K562 (cell line): ENCODE measurements at regions not wholly inside any gene's neighbourhood (a gene's known extent, or its start where the extent isn't known, plus 50 kb on each side); places are given as distances from the start of the nearest gene placed in this dataset.

Experiments used
- ATAC-seq: fragments of 200-7000 bp; cut with Tn5 transposase; 3 replicates; pipeline ENCODE4 v1.9.1; 2020; ENCODE audit warnings: moderate library complexity
- BruUV-seq: library from RNA; stranded (reverse); fragments of 400-500 nt; replicated peaks from 2 replicates; lab custom pipeline; 2021; lab: Mats Ljungman, UMichigan
- CTCF ChIA-PET: fragments of 300-600 bp; formaldehyde crosslinking; extraction: SDS; loops from one replicate; lab custom pipeline; 2021; ENCODE audit warnings: low intra/inter-chr PET ratio; lab: Yijun Ruan, JAX
- POLR2A ChIA-PET: fragments of 300-600, 350-650 bp; sonication (Branson Sonifier 250); formaldehyde crosslinking; extraction: SDS; loops from one replicate; lab custom pipeline; 2021; ENCODE audit warnings: antibody characterized with exemption, inconsistent platforms; lab: Yijun Ruan, JAX
- DNase-seq, 4 experiments: peaks; one replicate each; pipeline versions ENCODE4 v3.0.0 to v3.0.0-alpha.2; 2011 to 2018; ENCODE audit warnings: low spot score in 3 of 4, mixed read lengths in 3 of 4; ENCODE audit errors: extremely low read depth in 1 of 4
- FAIRE-seq: peaks from 2 replicates; lab custom pipeline; 2011; peaks lifted over from hg19 to GRCh38; lab: Jason Lieb, UNC
- H2AFZ ChIP-seq: 2 replicates; pipeline ENCODE4 v1.6.0; 2011; ENCODE audit warnings: low read depth, low read length, control low read depth, inconsistent platforms
- H3K27ac ChIP-seq: fragments of 200-600 bp; 3 replicates; pipeline ENCODE4 v1.8.0; 2011; ENCODE audit warnings: low read depth, mild to moderate bottlenecking, control low read depth, inconsistent platforms, low read length, moderate library complexity, mixed read lengths; ENCODE audit errors: extremely low read depth
- H3K27me3 ChIP-seq, 2 experiments: fragments of 300-600 bp in 1 of 2; 2 replicates in 1 of 2; 3 replicates in 1 of 2; pipeline versions ENCODE4 v1.6.0 to v1.8.0; 2011; ENCODE audit warnings: inconsistent platforms in 2 of 2, low read length in 2 of 2, mild to moderate bottlenecking in 1 of 2, mixed read lengths in 1 of 2, moderate library complexity in 1 of 2; ENCODE audit not compliant: control insufficient read depth in 2 of 2, insufficient read depth in 2 of 2
- H3K36me3 ChIP-seq: fragments of 300-600 bp; 3 replicates; pipeline ENCODE4 v1.8.0; 2011; ENCODE audit warnings: mild to moderate bottlenecking, low read length, inconsistent platforms; ENCODE audit not compliant: control insufficient read depth, insufficient read depth
- H3K4me1 ChIP-seq, 2 experiments: fragments of 200-600 bp in 1 of 2; replicated peaks in 1 of 2; 2 replicates in 1 of 2; 3 replicates in 1 of 2; pipeline versions ENCODE4 v1.5.1 to v1.8.0; 2011; ENCODE audit warnings: inconsistent platforms in 2 of 2, low read length in 2 of 2, mild to moderate bottlenecking in 1 of 2, mixed read lengths in 1 of 2, moderate library complexity in 1 of 2; ENCODE audit not compliant: control insufficient read depth in 2 of 2, insufficient read depth in 2 of 2
- H3K4me2 ChIP-seq: 2 replicates; pipeline ENCODE4 v1.6.1; 2011; ENCODE audit warnings: low read length, control low read depth, inconsistent platforms, mixed read lengths; ENCODE audit not compliant: insufficient read depth
- H3K4me3 ChIP-seq: fragments of 200-600 bp; sonication (generic), shearing (Covaris generic); 2 replicates; pipeline ENCODE4 v1.5.1; 2016; ENCODE audit warnings: control low read depth, inconsistent platforms
- H3K79me2 ChIP-seq: fragments of 200-600 bp; 3 replicates; pipeline ENCODE4 v1.8.0; 2011; ENCODE audit warnings: low read length, inconsistent platforms; ENCODE audit not compliant: control insufficient read depth, insufficient read depth
- H3K9ac ChIP-seq, 2 experiments: 2 replicates each; pipeline versions ENCODE4 v1.6.0 to v1.6.1; 2011; ENCODE audit warnings: low read depth in 2 of 2, low read length in 2 of 2, control low read depth in 1 of 2, inconsistent platforms in 1 of 2, mild to moderate bottlenecking in 1 of 2, mixed read lengths in 1 of 2; ENCODE audit not compliant: insufficient read depth in 1 of 2
- H3K9me1 ChIP-seq: one replicate; pipeline ENCODE4 v1.6.0; 2011; ENCODE audit warnings: inconsistent platforms, mild to moderate bottlenecking, low read length, moderate library complexity; ENCODE audit not compliant: control insufficient read depth, insufficient read depth
- H3K9me3 ChIP-seq: replicated peaks from 2 replicates; pipeline ENCODE4 v1.5.1; 2011; ENCODE audit warnings: low read depth, low read length, inconsistent platforms; ENCODE audit not compliant: control insufficient read depth, insufficient read depth
- H4K20me1 ChIP-seq: replicated peaks from 2 replicates; pipeline ENCODE4 v1.6.1; 2011; ENCODE audit warnings: low read length, inconsistent platforms, mixed read lengths; ENCODE audit not compliant: control insufficient read depth, insufficient read depth
- ARID1B ChIP-seq: fragments of 450-650 bp; IDR thresholded peaks from 2 replicates; pipeline ENCODE4 v1.6.1; 2016; ENCODE audit warnings: antibody characterized with exemption, mild to moderate bottlenecking, inconsistent platforms
- DLX4 ChIP-seq: fragments of 250-450 bp; sonication (Bioruptor Pico); IDR thresholded peaks from 2 replicates; pipeline ENCODE4 v1.6.1; 2021; ENCODE audit warnings: mild to moderate bottlenecking
- FIP1L1 ChIP-seq: fragments of 200-400 bp; formaldehyde crosslinking; IDR thresholded peaks from 2 replicates; pipeline ENCODE4 v1.6.1; 2018; ENCODE audit warnings: mild to moderate bottlenecking, low read depth, low read length; ENCODE audit not compliant: poor library complexity, severe bottlenecking
- HMBOX1 ChIP-seq: sonication (generic); IDR thresholded peaks from 2 replicates; pipeline ENCODE4 v1.6.1; 2016
- HSF4 ChIP-seq: fragments of 250-450 bp; sonication (Bioruptor Pico); IDR thresholded peaks from 2 replicates; pipeline ENCODE4 v2.1.2; 2022; ENCODE audit warnings: mild to moderate bottlenecking, moderate library complexity, borderline replicate concordance
- KLF10 ChIP-seq: fragments of 250-450 bp; sonication (Bioruptor Pico); IDR thresholded peaks from 2 replicates; pipeline ENCODE4 v1.6.1; 2021; ENCODE audit warnings: matching md5 sums
- MYNN ChIP-seq, 2 experiments: sonication (generic); formaldehyde crosslinking in 1 of 2; IDR thresholded peaks; 2 replicates each; pipeline versions ENCODE4 v1.5.0 to v1.6.1; 2016 to 2020; ENCODE audit warnings: antibody characterized with exemption in 1 of 2, missing genetic modification reagents in 1 of 2
- NEUROD1 ChIP-seq: fragments of 150-350 bp; IDR thresholded peaks from 2 replicates; pipeline ENCODE4 v1.6.1; 2014; ENCODE audit warnings: borderline replicate concordance, low read length, low read depth; ENCODE audit not compliant: partially characterized antibody
- RCOR1 ChIP-seq, 2 experiments: IDR thresholded peaks; 2 replicates each; pipeline ENCODE4 v1.6.1; 2012; ENCODE audit warnings: low read depth in 2 of 2, low read length in 2 of 2, borderline replicate concordance in 1 of 2, improper control_type of control experiment in 1 of 2
- RFX1 ChIP-seq: fragments of 450-650 bp; IDR thresholded peaks from 2 replicates; pipeline ENCODE4 v1.6.1; 2016; ENCODE audit warnings: mild to moderate bottlenecking, moderate library complexity
- TFAM ChIP-seq: fragments of 250-450 bp; sonication (Bioruptor Pico); conservative IDR thresholded peaks from 2 replicates; pipeline ENCODE4 v1.5.0; 2021; ENCODE audit warnings: mild to moderate bottlenecking, moderate library complexity
- ZFX ChIP-seq: sonication (generic); formaldehyde crosslinking; IDR thresholded peaks from 2 replicates; pipeline ENCODE4 v1.8.0; 2022; ENCODE audit warnings: mild to moderate bottlenecking, missing genetic modification reagents, moderate library complexity
- ZNF282 ChIP-seq: sonication (generic); formaldehyde crosslinking; IDR thresholded peaks from 2 replicates; pipeline ENCODE4 v1.8.1; 2023; ENCODE audit warnings: missing genetic modification reagents
- ZNF398 ChIP-seq: fragments of 250-450 bp; sonication (Bioruptor Pico); IDR thresholded peaks from 2 replicates; pipeline ENCODE4 v1.8.0; 2021; ENCODE audit warnings: moderate library complexity, mild to moderate bottlenecking, inconsistent platforms
- ZNF518B ChIP-seq: fragments of 250-450 bp; sonication (Bioruptor Pico); IDR thresholded peaks from 2 replicates; pipeline ENCODE4 v1.5.0; 2021; ENCODE audit warnings: mild to moderate bottlenecking, moderate library complexity
- WGBS: fragments of 100-300 bp; shearing (Covaris generic); methylation state at CpG from one replicate; pipeline ENCODE4 v1.1.6; 2016; ENCODE audit warnings: low coverage, mixed read lengths; ENCODE audit not compliant: insufficient coverage; ENCODE audit errors: missing lambda C conversion rate; 5-methylcytosine and 5-hydroxymethylcytosine counted together
- in situ Hi-C: fragments of 300-500 bp; cut with MboI; formaldehyde crosslinking; loops from 4 replicates; pipeline ENCODE4 v1.15.0; 2018; ENCODE audit warnings: inconsistent platforms, mixed read lengths
- intact Hi-C: fragments of 100-400 bp; cut with micrococcal nuclease; formaldehyde crosslinking; loops from 2 replicates; pipeline ENCODE4 v1.14.2; 2022

GRCh38 chr7:84589012-84589411 is 394.4 kb upstream of the SEMA3A start (continued):
- TF ChIP-seq MYNN (IDR thresholded peaks at IDR 0.05): no peak
- TF ChIP-seq MYNN (CRISPR knock-in tag; IDR thresholded peaks at IDR 0.05): no peak
- no peak for TF ChIP-seq KLF10 (CRISPR knock-in tag)
- no peak for TF ChIP-seq FIP1L1
- no peak for TF ChIP-seq ZNF282 (CRISPR knock-in tag)
- TF ChIP-seq ZNF398: no peak
- no peak for TF ChIP-seq HMBOX1
- TF ChIP-seq DLX4 (CRISPR knock-in tag): no peak
- TF ChIP-seq ARID1B: no peak

GRCh38 chr7:84583331-84583730 is 388.7 kb upstream of the SEMA3A start:
- intact Hi-C loops: no loop called here
- no peaks in the 10 kb centered on the region for H4K20me1 ChIP-seq
- ChIA-PET CTCF (no interaction called here), POLR2A (interaction anchor here (1.0 kb wide), 1 partner anchor 8 kb away, joined by 5 read pairs; no protein-coding TSS in a partner anchor)
- H3K4me3 ChIP-seq: no peak overlapping the region
- 15% methylated on average over 4 of the region's 4 CpGs for WGBS
- H3K4me1 ChIP-seq: no peaks in the 10 kb centered on the region; a peak in 1 of 5 replicates
- in situ Hi-C loops: no loop called here
- ATAC-seq (no peak), DNase-seq (no peak), FAIRE-seq (no peak)
- H3K9me1 ChIP-seq: no peaks in the 10 kb centered on the region
- no peaks in the 10 kb centered on the region for H3K79me2 ChIP-seq
- H2AFZ ChIP-seq: no peak overlapping the region
- no TSS peak for BruUV-seq
- H3K9ac ChIP-seq: no peak overlapping the region
- no peaks in the 10 kb centered on the region for H3K27me3 ChIP-seq
- H3K36me3 ChIP-seq: no peaks in the 10 kb centered on the region
- no peak overlapping the region for H3K4me2 ChIP-seq
- no peak overlapping the region for H3K27ac ChIP-seq
- no peaks in the 10 kb centered on the region for H3K9me3 ChIP-seq
- TF ChIP-seq RFX1 (no peak), TFAM (CRISPR knock-in tag) (no peak), NEUROD1 (no peak), ZFX (CRISPR knock-in tag) (no peak), HSF4 (CRISPR knock-in tag) (no peak), RCOR1 (IDR thresholded peaks at IDR 0.05; ENCODE audit: borderline replicate concordance in 1 of 2, low read depth in 2 of 2, low read length in 2 of 2) (no peak), ZNF518B (CRISPR knock-in tag) (no peak), ZNF282 (CRISPR knock-in tag) (no peak)
